K562 (cell line): ENCODE measurements at regions not wholly inside any gene's neighbourhood (a gene's known extent, or its start where the extent isn't known, plus 50 kb on each side); places are given as distances from the start of the nearest gene placed in this dataset.

ENCODE experiments used
- ATAC-seq: fragments of 200-7000 bp; cut with Tn5 transposase; 3 replicates; pipeline ENCODE4 v1.9.1; 2020; ENCODE audit warnings: moderate library complexity
- BruUV-seq: library from RNA; stranded (reverse); fragments of 400-500 nt; replicated peaks from 2 replicates; lab custom pipeline; 2021; lab: Mats Ljungman, UMichigan
- CTCF ChIA-PET: fragments of 300-600 bp; formaldehyde crosslinking; extraction: SDS; loops from one replicate; lab custom pipeline; 2021; ENCODE audit warnings: low intra/inter-chr PET ratio; lab: Yijun Ruan, JAX
- POLR2A ChIA-PET: fragments of 300-600, 350-650 bp; sonication (Branson Sonifier 250); formaldehyde crosslinking; extraction: SDS; loops from one replicate; lab custom pipeline; 2021; ENCODE audit warnings: antibody characterized with exemption, inconsistent platforms; lab: Yijun Ruan, JAX
- DNase-seq, 4 experiments: peaks; one replicate each; pipeline versions ENCODE4 v3.0.0 to v3.0.0-alpha.2; 2011 to 2018; ENCODE audit warnings: low spot score in 3 of 4, mixed read lengths in 3 of 4; ENCODE audit errors: extremely low read depth in 1 of 4
- FAIRE-seq: peaks from 2 replicates; lab custom pipeline; 2011; peaks lifted over from hg19 to GRCh38; lab: Jason Lieb, UNC
- H2AFZ ChIP-seq: 2 replicates; pipeline ENCODE4 v1.6.0; 2011; ENCODE audit warnings: low read depth, low read length, control low read depth, inconsistent platforms
- H3K27ac ChIP-seq: fragments of 200-600 bp; 3 replicates; pipeline ENCODE4 v1.8.0; 2011; ENCODE audit warnings: low read depth, mild to moderate bottlenecking, control low read depth, inconsistent platforms, low read length, moderate library complexity, mixed read lengths; ENCODE audit errors: extremely low read depth
- H3K27me3 ChIP-seq, 2 experiments: fragments of 300-600 bp in 1 of 2; 2 replicates in 1 of 2; 3 replicates in 1 of 2; pipeline versions ENCODE4 v1.6.0 to v1.8.0; 2011; ENCODE audit warnings: inconsistent platforms in 2 of 2, low read length in 2 of 2, mild to moderate bottlenecking in 1 of 2, mixed read lengths in 1 of 2, moderate library complexity in 1 of 2; ENCODE audit not compliant: control insufficient read depth in 2 of 2, insufficient read depth in 2 of 2
- H3K36me3 ChIP-seq: fragments of 300-600 bp; 3 replicates; pipeline ENCODE4 v1.8.0; 2011; ENCODE audit warnings: mild to moderate bottlenecking, low read length, inconsistent platforms; ENCODE audit not compliant: control insufficient read depth, insufficient read depth
- H3K4me1 ChIP-seq, 2 experiments: fragments of 200-600 bp in 1 of 2; replicated peaks in 1 of 2; 2 replicates in 1 of 2; 3 replicates in 1 of 2; pipeline versions ENCODE4 v1.5.1 to v1.8.0; 2011; ENCODE audit warnings: inconsistent platforms in 2 of 2, low read length in 2 of 2, mild to moderate bottlenecking in 1 of 2, mixed read lengths in 1 of 2, moderate library complexity in 1 of 2; ENCODE audit not compliant: control insufficient read depth in 2 of 2, insufficient read depth in 2 of 2
- H3K4me2 ChIP-seq: 2 replicates; pipeline ENCODE4 v1.6.1; 2011; ENCODE audit warnings: low read length, control low read depth, inconsistent platforms, mixed read lengths; ENCODE audit not compliant: insufficient read depth
- H3K4me3 ChIP-seq: fragments of 200-600 bp; sonication (generic), shearing (Covaris generic); 2 replicates; pipeline ENCODE4 v1.5.1; 2016; ENCODE audit warnings: control low read depth, inconsistent platforms
- H3K79me2 ChIP-seq: fragments of 200-600 bp; 3 replicates; pipeline ENCODE4 v1.8.0; 2011; ENCODE audit warnings: low read length, inconsistent platforms; ENCODE audit not compliant: control insufficient read depth, insufficient read depth
- H3K9ac ChIP-seq, 2 experiments: 2 replicates each; pipeline versions ENCODE4 v1.6.0 to v1.6.1; 2011; ENCODE audit warnings: low read depth in 2 of 2, low read length in 2 of 2, control low read depth in 1 of 2, inconsistent platforms in 1 of 2, mild to moderate bottlenecking in 1 of 2, mixed read lengths in 1 of 2; ENCODE audit not compliant: insufficient read depth in 1 of 2
- H3K9me1 ChIP-seq: one replicate; pipeline ENCODE4 v1.6.0; 2011; ENCODE audit warnings: inconsistent platforms, mild to moderate bottlenecking, low read length, moderate library complexity; ENCODE audit not compliant: control insufficient read depth, insufficient read depth
- H3K9me3 ChIP-seq: replicated peaks from 2 replicates; pipeline ENCODE4 v1.5.1; 2011; ENCODE audit warnings: low read depth, low read length, inconsistent platforms; ENCODE audit not compliant: control insufficient read depth, insufficient read depth
- H4K20me1 ChIP-seq: replicated peaks from 2 replicates; pipeline ENCODE4 v1.6.1; 2011; ENCODE audit warnings: low read length, inconsistent platforms, mixed read lengths; ENCODE audit not compliant: control insufficient read depth, insufficient read depth
- ELF2 ChIP-seq: fragments of 250-450 bp; sonication (Bioruptor Pico); IDR thresholded peaks from 2 replicates; pipeline ENCODE4 v1.5.0; 2021; ENCODE audit warnings: mild to moderate bottlenecking
- KAT2B ChIP-seq: IDR thresholded peaks from one replicate; pipeline ENCODE4 v1.6.1; 2012; ENCODE audit warnings: low read depth, mild to moderate bottlenecking, control low read depth, inconsistent platforms, low read length, moderate library complexity
- MYNN ChIP-seq, 2 experiments: sonication (generic); formaldehyde crosslinking in 1 of 2; IDR thresholded peaks; 2 replicates each; pipeline versions ENCODE4 v1.5.0 to v1.6.1; 2016 to 2020; ENCODE audit warnings: antibody characterized with exemption in 1 of 2, missing genetic modification reagents in 1 of 2
- NFE2 ChIP-seq: IDR thresholded peaks from 2 replicates; pipeline ENCODE4 v1.6.1; 2014; ENCODE audit warnings: antibody characterized with exemption, low read depth
- OTX1 ChIP-seq: fragments of 450-650 bp; formaldehyde crosslinking; IDR thresholded peaks from 2 replicates; pipeline ENCODE4 v1.4.0; 2022; ENCODE audit warnings: mild to moderate bottlenecking
- SMARCE1 ChIP-seq: fragments of 450-650 bp; IDR thresholded peaks from 2 replicates; pipeline ENCODE4 v1.7.1; 2016; ENCODE audit warnings: mild to moderate bottlenecking
- TEAD1 ChIP-seq, 2 experiments: fragments of 450-650 bp in 1 of 2; sonication (generic) in 1 of 2; formaldehyde crosslinking; IDR thresholded peaks; 2 replicates each; pipeline versions ENCODE4 v1.4.0 to v1.8.0; 2020 to 2022; ENCODE audit warnings: mild to moderate bottlenecking in 2 of 2, missing genetic modification reagents in 1 of 2
- THRB ChIP-seq: fragments of 450-650 bp; formaldehyde crosslinking; conservative IDR thresholded peaks from 2 replicates; pipeline ENCODE4 v1.4.0; 2022; ENCODE audit warnings: mild to moderate bottlenecking, missing genetic modification characterization
- ZFP91 ChIP-seq: sonication (generic); formaldehyde crosslinking; IDR thresholded peaks from 2 replicates; pipeline ENCODE4 v1.8.0; 2022; ENCODE audit warnings: mild to moderate bottlenecking, missing genetic modification reagents
- ZNF511 ChIP-seq: sonication (generic); formaldehyde crosslinking; IDR thresholded peaks from 2 replicates; pipeline ENCODE4 v1.8.0; 2022; ENCODE audit warnings: mild to moderate bottlenecking, missing genetic modification reagents
- WGBS: fragments of 100-300 bp; shearing (Covaris generic); methylation state at CpG from one replicate; pipeline ENCODE4 v1.1.6; 2016; ENCODE audit warnings: low coverage, mixed read lengths; ENCODE audit not compliant: insufficient coverage; ENCODE audit errors: missing lambda C conversion rate; 5-methylcytosine and 5-hydroxymethylcytosine counted together
- in situ Hi-C: fragments of 300-500 bp; cut with MboI; formaldehyde crosslinking; loops from 4 replicates; pipeline ENCODE4 v1.15.0; 2018; ENCODE audit warnings: inconsistent platforms, mixed read lengths
- intact Hi-C: fragments of 100-400 bp; cut with micrococcal nuclease; formaldehyde crosslinking; loops from 2 replicates; pipeline ENCODE4 v1.14.2; 2022
- TF ChIP-seq, protein P1 (sequence below): sonication (generic); formaldehyde crosslinking; IDR thresholded peaks from 2 replicates; pipeline ENCODE4 v1.8.1; 2022; ENCODE audit warnings: missing genetic modification reagents

GRCh38 chr6:12230523-12230922, 59.6 kb upstream of the EDN1 start:
- CTCF ChIA-PET: interaction anchor here (0.5 kb wide), 1 partner anchor 44 kb away, joined by 3 read pairs; no protein-coding TSS in a partner anchor
- no peak overlapping the region for H3K4me3 ChIP-seq
- no peaks in the 10 kb centered on the region for H4K20me1 ChIP-seq
- no peaks in the 10 kb centered on the region for H3K36me3 ChIP-seq
- no peak overlapping the region for H3K9ac ChIP-seq
- FAIRE-seq: no peak
- no peak for DNase-seq
- in situ Hi-C loops: no loop called here
- no peaks in the 10 kb centered on the region for H3K9me1 ChIP-seq
- BruUV-seq: no TSS peak
- intact Hi-C loops: loop anchor here (5.0 kb wide), 1 partner anchor 533 kb away; no protein-coding TSS in a partner anchor
- no peaks in the 10 kb centered on the region for H3K79me2 ChIP-seq
- H3K4me2 ChIP-seq: no peak overlapping the region
- POLR2A ChIA-PET: no interaction called here
- no peak overlapping the region for H2AFZ ChIP-seq
- no peak overlapping the region for H3K27ac ChIP-seq
- H3K27me3 ChIP-seq: peaks cover 11 to 19% of the 10 kb centered on the region in 2 experiments
- H3K9me3 ChIP-seq: no peaks in the 10 kb centered on the region
- 1% methylated on average over 6 of the region's 6 CpGs for WGBS
- no peak for ATAC-seq
- TF ChIP-seq THRB (CRISPR knock-in tag) (no peak), ZNF511 (CRISPR knock-in tag) (no peak)
- H3K4me1 ChIP-seq: no peaks in the 10 kb centered on the region

- no peak overlapping the region for H3K9ac ChIP-seq
- no peaks in the 10 kb centered on the region for H3K4me1 ChIP-seq
- H3K4me3 ChIP-seq: no peak overlapping the region
- FAIRE-seq (no peak), DNase-seq (no peak), ATAC-seq (no peak)
- H3K27ac ChIP-seq: no peak overlapping the region
- peaks cover 8 to 12% of the 10 kb centered on the region in 2 experiments for H3K27me3 ChIP-seq
- H3K9me3 ChIP-seq: no peaks in the 10 kb centered on the region
- intact Hi-C loops (loop anchor here (5.0 kb wide), 1 partner anchor 535 kb away; no protein-coding TSS in a partner anchor), in situ Hi-C loops (no loop called here)
- no peak overlapping the region for H2AFZ ChIP-seq
- no peaks in the 10 kb centered on the region for H3K79me2 ChIP-seq
- ChIA-PET CTCF (interaction anchor here (2.8 kb wide), 1 partner anchor 577 kb away, joined by 27 read pairs; no protein-coding TSS in a partner anchor), POLR2A (no interaction called here)
- H3K36me3 ChIP-seq: no peaks in the 10 kb centered on the region
- BruUV-seq: no TSS peak
- no peaks in the 10 kb centered on the region for H4K20me1 ChIP-seq
- H3K9me1 ChIP-seq: no peaks in the 10 kb centered on the region
- 0% methylated on average over 3 of the region's 3 CpGs for WGBS
- no peak overlapping the region for H3K4me2 ChIP-seq
- no peak for TF ChIP-seq ZFP91 (CRISPR knock-in tag)
- TF ChIP-seq SMARCE1: no peak
- no peak for TF ChIP-seq ELF2 (CRISPR knock-in tag)
- TF ChIP-seq KAT2B: no peak
- TF ChIP-seq TEAD1 (CRISPR knock-in tag; IDR thresholded peaks at IDR 0.05): no peak
- TF ChIP-seq MYNN (IDR thresholded peaks at IDR 0.05): no peak
- TF ChIP-seq MYNN (CRISPR knock-in tag; IDR thresholded peaks at IDR 0.05): no peak
- no peak for TF ChIP-seq OTX1 (CRISPR knock-in tag)
- TF ChIP-seq, protein P1, sequence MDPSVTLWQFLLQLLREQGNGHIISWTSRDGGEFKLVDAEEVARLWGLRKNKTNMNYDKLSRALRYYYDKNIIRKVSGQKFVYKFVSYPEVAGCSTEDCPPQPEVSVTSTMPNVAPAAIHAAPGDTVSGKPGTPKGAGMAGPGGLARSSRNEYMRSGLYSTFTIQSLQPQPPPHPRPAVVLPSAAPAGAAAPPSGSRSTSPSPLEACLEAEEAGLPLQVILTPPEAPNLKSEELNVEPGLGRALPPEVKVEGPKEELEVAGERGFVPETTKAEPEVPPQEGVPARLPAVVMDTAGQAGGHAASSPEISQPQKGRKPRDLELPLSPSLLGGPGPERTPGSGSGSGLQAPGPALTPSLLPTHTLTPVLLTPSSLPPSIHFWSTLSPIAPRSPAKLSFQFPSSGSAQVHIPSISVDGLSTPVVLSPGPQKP (CRISPR knock-in tag): no peak
- TF ChIP-seq NFE2: no peak
Observed at GRCh38 chr6:12232339-12232738, 57.8 kb upstream of the EDN1 start.
